NCI-H128 (cell line): ENCODE measurements at regions not wholly inside any gene's neighbourhood (a gene's known extent, or its start where the extent isn't known, plus 50 kb on each side); places are given as distances from the start of the nearest gene placed in this dataset.
"Not testable (repeated sequence)": the region's sequence is repeated elsewhere in the genome, so short reads cannot be mapped to it uniquely, and the experiment has no call there.

Source experiments
- DNase-seq: peaks from one replicate; lab custom pipeline; 2025; ENCODE audit not compliant: unreplicated experiment; lab: John Stamatoyannopoulos, UW

- not testable (repeated sequence) for DNase-seq
Observed at GRCh38 chr9:22508354-22508753, 61.7 kb downstream of the DMRTA1 start.

- no peak for DNase-seq
Observed at GRCh38 chr9:22508790-22509189, 62.2 kb downstream of the DMRTA1 start.

GRCh38 chr9:22512495-22512894, 65.9 kb downstream of the DMRTA1 start:
- DNase-seq, result no peak

GRCh38 chr9:22514871-22515270, 68.2 kb downstream of the DMRTA1 start:
- no peak for DNase-seq

- DNase-seq, result no peak
Observed at GRCh38 chr9:22522206-22522740, 75.6 kb downstream of the DMRTA1 start.

- DNase-seq, result no peak
Observed at GRCh38 chr9:22528485-22528884, 81.9 kb downstream of the DMRTA1 start.

GRCh38 chr9:22529426-22530199, 83.0 kb downstream of the DMRTA1 start:
- no peak for DNase-seq

- no peak for DNase-seq
Observed at GRCh38 chr9:22535780-22536179, 89.2 kb downstream of the DMRTA1 start.

GRCh38 chr9:22537721-22538120, 91.1 kb downstream of the DMRTA1 start:
- no peak for DNase-seq

GRCh38 chr9:22548625-22549024, 102.0 kb downstream of the DMRTA1 start:
- no peak for DNase-seq

GRCh38 chr9:22574740-22575139, 128.1 kb downstream of the DMRTA1 start:
- no peak for DNase-seq

- DNase-seq, result no peak
Observed at GRCh38 chr9:22580788-22581187, 134.2 kb downstream of the DMRTA1 start.

GRCh38 chr9:22582221-22582620, 135.6 kb downstream of the DMRTA1 start:
- DNase-seq, result no peak

GRCh38 chr9:22588918-22589317, 142.3 kb downstream of the DMRTA1 start:
- no peak for DNase-seq

GRCh38 chr9:22590336-22591033, 143.9 kb downstream of the DMRTA1 start:
- no peak for DNase-seq

- DNase-seq, result no peak
Observed at GRCh38 chr9:22595805-22596204, 149.2 kb downstream of the DMRTA1 start.

GRCh38 chr9:22617156-22617555, 170.5 kb downstream of the DMRTA1 start:
- DNase-seq, result no peak

GRCh38 chr9:22622815-22623214, 176.2 kb downstream of the DMRTA1 start:
- no peak for DNase-seq

- DNase-seq, result no peak
Observed at GRCh38 chr9:22623236-22623635, 176.6 kb downstream of the DMRTA1 start.

GRCh38 chr9:22625540-22625939, 178.9 kb downstream of the DMRTA1 start:
- DNase-seq, result no peak

- DNase-seq, result no peak
Observed at GRCh38 chr9:22643541-22643940, 196.9 kb downstream of the DMRTA1 start.

- DNase-seq, result no peak
Observed at GRCh38 chr9:22645893-22646292, 199.3 kb downstream of the DMRTA1 start.
